ENCODE measurements at regions not wholly inside any gene's neighbourhood (a gene's known extent, or its start where the extent isn't known, plus 50 kb on each side); places are given as distances from the start of the nearest gene placed in this dataset.

DNA sequence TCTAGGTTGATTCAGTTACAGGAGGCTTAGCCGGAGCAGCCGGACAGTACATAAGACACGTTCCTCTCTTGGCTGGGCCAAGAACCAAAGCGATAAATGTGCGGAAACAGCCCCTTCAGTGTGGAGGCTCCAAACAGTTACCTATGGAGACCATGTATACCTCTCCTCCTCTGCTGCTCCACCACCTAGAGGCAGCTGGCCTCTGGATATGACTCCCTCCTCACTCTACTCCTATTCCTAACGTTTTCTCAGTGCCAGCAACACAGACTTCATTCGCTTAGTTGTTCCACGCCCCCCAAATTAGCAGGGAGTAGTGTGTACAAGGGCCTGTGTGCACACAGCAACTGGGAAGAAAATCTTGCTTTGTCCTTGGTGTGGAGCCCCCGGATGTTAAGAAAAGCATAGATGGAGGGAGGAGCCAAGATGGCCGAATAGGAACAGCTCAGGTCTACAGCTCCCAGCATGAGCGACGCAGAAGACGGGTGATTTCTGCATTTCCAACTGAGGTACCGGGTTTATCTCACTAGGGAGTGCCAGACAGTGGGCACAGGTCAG, 362.3 kb upstream of the KIRREL3 start:
- TF ChIP-seq YY1 (IDR thresholded peaks at IDR 0.05; ENCODE audit: insufficient read depth, insufficient read length) = no peak
- no peak for TF ChIP-seq ZNF274 (IDR thresholded peaks at IDR 0.05; ENCODE audit: low read depth, low read length)
- TF ChIP-seq SUZ12 (IDR thresholded peaks at IDR 0.05; ENCODE audit: extremely low read depth, insufficient read depth, insufficient read length) = no peak
